GM23338 (cell line): ENCODE measurements at regions not wholly inside any gene's neighbourhood (a gene's known extent, or its start where the extent isn't known, plus 50 kb on each side); places are given as distances from the start of the nearest gene placed in this dataset.

Source experiments
- ATAC-seq: fragments of 200-7000 bp; cut with Tn5 transposase; 3 replicates; pipeline ENCODE4 v1.9.1; 2020
- DNase-seq: peaks from one replicate; pipeline ENCODE4 v3.0.0-alpha.2; 2015; ENCODE audit warnings: low spot score
- H2AFZ ChIP-seq: fragments of 200-600 bp; sonication (generic); 2 replicates; pipeline ENCODE4 v1.8.0; 2016; ENCODE audit warnings: antibody characterized with exemption, mild to moderate bottlenecking, moderate library complexity
- H3F3A ChIP-seq: fragments of 200-600 bp; sonication (generic); replicated peaks from 2 replicates; pipeline ENCODE4 v1.8.0; 2017; ENCODE audit warnings: antibody characterized with exemption, mixed run types, low read depth
- H3K27ac ChIP-seq: fragments of 200-600 bp; sonication (generic); 2 replicates; pipeline ENCODE4 v1.6.1; 2016; ENCODE audit warnings: low read depth
- H3K27me3 ChIP-seq: fragments of 200-600 bp; sonication (generic); 2 replicates; pipeline ENCODE4 v1.8.0; 2016; ENCODE audit warnings: mild to moderate bottlenecking, mixed run types, moderate library complexity; ENCODE audit not compliant: insufficient read depth
- H3K36me3 ChIP-seq: fragments of 200-600 bp; sonication (generic); 2 replicates; pipeline ENCODE4 v1.8.0; 2016; ENCODE audit warnings: mild to moderate bottlenecking; ENCODE audit not compliant: insufficient read depth
- H3K4me1 ChIP-seq: fragments of 200-600 bp; sonication (generic); 2 replicates; pipeline ENCODE4 v1.8.0; 2016; ENCODE audit warnings: mild to moderate bottlenecking, moderate library complexity; ENCODE audit not compliant: insufficient read depth
- H3K4me2 ChIP-seq: fragments of 200-600 bp; sonication (generic); 2 replicates; pipeline ENCODE4 v1.7.1; 2017; ENCODE audit warnings: mixed run types
- H3K4me3 ChIP-seq: fragments of 200-600 bp; sonication (generic); 2 replicates; pipeline ENCODE4 v1.6.1; 2016; ENCODE audit warnings: mixed run types
- H3K79me2 ChIP-seq: fragments of 200-600 bp; sonication (generic); replicated peaks from 2 replicates; pipeline ENCODE4 v1.8.0; 2017; ENCODE audit warnings: mild to moderate bottlenecking; ENCODE audit not compliant: insufficient read depth
- H3K9me2 ChIP-seq: fragments of 200-600 bp; sonication (generic); 2 replicates; pipeline ENCODE4 v1.8.0; 2017; ENCODE audit not compliant: insufficient read depth
- H4K20me1 ChIP-seq: fragments of 200-600 bp; sonication (generic); replicated peaks from 2 replicates; pipeline ENCODE4 v1.8.0; 2017; ENCODE audit warnings: mild to moderate bottlenecking; ENCODE audit not compliant: insufficient read depth
- H3K27ac Mint-ChIP-seq: 2 replicates; pipeline ENCODE4 v1.8.0; 2020; ENCODE audit warnings: inconsistent platforms, mild to moderate bottlenecking, moderate library complexity, mixed read lengths
- H3K27me3 Mint-ChIP-seq: 3 replicates; pipeline ENCODE4 v1.8.0; 2022; ENCODE audit warnings: low read depth, mild to moderate bottlenecking, moderate library complexity, mixed read lengths, inconsistent platforms; ENCODE audit not compliant: insufficient read depth, poor library complexity
- H3K36me3 Mint-ChIP-seq: 3 replicates; pipeline ENCODE4 v1.8.0; 2021; ENCODE audit warnings: low read depth, mild to moderate bottlenecking, inconsistent platforms, moderate library complexity, mixed read lengths
- H3K4me1 Mint-ChIP-seq: 3 replicates; pipeline ENCODE4 v1.8.0; 2020; ENCODE audit warnings: mild to moderate bottlenecking, inconsistent platforms, mixed read lengths
- H3K4me3 Mint-ChIP-seq: 3 replicates; pipeline ENCODE4 v1.8.0; 2021; ENCODE audit warnings: moderate library complexity, mild to moderate bottlenecking, inconsistent platforms, mixed read lengths
- H3K9me3 Mint-ChIP-seq: 3 replicates; pipeline ENCODE4 v1.8.0; 2020; ENCODE audit warnings: moderate library complexity, mild to moderate bottlenecking, inconsistent platforms, mixed read lengths
- EZH2 ChIP-seq: fragments of 200-600 bp; sonication (generic); IDR thresholded peaks from one replicate; pipeline ENCODE4 v1.8.0; 2017; ENCODE audit warnings: antibody characterized with exemption, mild to moderate bottlenecking, low read depth; ENCODE audit not compliant: unreplicated experiment
- JUNB ChIP-seq: IDR thresholded peaks from one replicate; pipeline ENCODE4 v1.6.1; 2016; ENCODE audit warnings: antibody characterized with exemption; ENCODE audit not compliant: unreplicated experiment
- REST ChIP-seq: IDR thresholded peaks from one replicate; pipeline ENCODE4 v1.6.1; 2018; ENCODE audit warnings: antibody characterized with exemption; ENCODE audit not compliant: unreplicated experiment
- STAT1 ChIP-seq: IDR thresholded peaks from one replicate; pipeline ENCODE4 v1.6.1; 2016; ENCODE audit warnings: antibody characterized with exemption; ENCODE audit not compliant: unreplicated experiment
- ZNF462 ChIP-seq: fragments of 250-450 bp; sonication (Bioruptor Pico); IDR thresholded peaks from 2 replicates; pipeline ENCODE4 v1.5.0; 2020; ENCODE audit warnings: mild to moderate bottlenecking, moderate library complexity

- H3K9me3 Mint-ChIP-seq: peaks cover 13% of the 10 kb centered on the region
- no peak overlapping the region for H3K4me2 ChIP-seq
- H3F3A ChIP-seq: no peaks in the 10 kb centered on the region
- H3K4me1 ChIP-seq: no peaks in the 10 kb centered on the region
- peaks cover 6% of the 10 kb centered on the region; the same call in 2 of the 3 replicates for H3K36me3 Mint-ChIP-seq
- no peaks in the 10 kb centered on the region for H3K36me3 ChIP-seq
- no peaks in the 10 kb centered on the region for H3K79me2 ChIP-seq
- TF ChIP-seq EZH2: no peak
- no peak for TF ChIP-seq JUNB
- no peak for TF ChIP-seq REST
- TF ChIP-seq STAT1: no peak
- no peak for DNase-seq
- ATAC-seq: no peak
- peaks cover 9% of the 10 kb centered on the region for H3K27me3 Mint-ChIP-seq
- no peak overlapping the region for H3K4me3 Mint-ChIP-seq
- H3K27me3 ChIP-seq: no peaks in the 10 kb centered on the region
- no peak overlapping the region for H3K27ac Mint-ChIP-seq
- H4K20me1 ChIP-seq: no peaks in the 10 kb centered on the region
- peaks cover 5% of the 10 kb centered on the region; the same call in 1 of the 3 replicates for H3K4me1 Mint-ChIP-seq
- no peak overlapping the region for H3K27ac ChIP-seq
- H2AFZ ChIP-seq: no peak overlapping the region
- no peaks in the 10 kb centered on the region for H3K9me2 ChIP-seq
- no peak overlapping the region for H3K4me3 ChIP-seq
Observed at GRCh38 chr1:25106976-25107642, 125.2 kb downstream of the SYF2 start.

- ATAC-seq (no peak), DNase-seq (no peak)
- Histone ChIP-seq H3K79me2 (no peaks in the 10 kb centered on the region), H3K4me2 (no peak overlapping the region), H3K27me3 (no peaks in the 10 kb centered on the region), H3K9me2 (no peaks in the 10 kb centered on the region), H3K27ac (no peak overlapping the region), H2AFZ (no peak overlapping the region), H3K4me3 (no peak overlapping the region), H4K20me1 (no peaks in the 10 kb centered on the region), H3F3A (no peaks in the 10 kb centered on the region), H3K36me3 (no peaks in the 10 kb centered on the region), H3K4me1 (no peaks in the 10 kb centered on the region)
- H3K36me3 Mint-ChIP-seq: peaks cover 6% of the 10 kb centered on the region; the same call in 2 of the 3 replicates
- H3K27ac Mint-ChIP-seq: no peak overlapping the region
- H3K9me3 Mint-ChIP-seq: peaks cover 13% of the 10 kb centered on the region
- peaks cover 5% of the 10 kb centered on the region; the same call in 1 of the 3 replicates for H3K4me1 Mint-ChIP-seq
- TF ChIP-seq ZNF462 (CRISPR knock-in tag): no peak
- H3K27me3 Mint-ChIP-seq: peaks cover 12% of the 10 kb centered on the region
- H3K4me3 Mint-ChIP-seq: no peak overlapping the region
Observed at GRCh38 chr1:25106352-25106751, 126.0 kb downstream of the SYF2 start.
